ENCODE measurements at regions not wholly inside any gene's neighbourhood (a gene's known extent, or its start where the extent isn't known, plus 50 kb on each side); places are given as distances from the start of the nearest gene placed in this dataset.

- Histone ChIP-seq H3K4me3 (replicated peaks; ENCODE audit: insufficient read depth, low read length) (no peak overlapping the region), H3K27me3 (ENCODE audit: insufficient read depth, poor library complexity, severe bottlenecking) (no peaks in the 10 kb centered on the region), H3K27ac (replicated peaks) (no peak overlapping the region)
- DNase-seq (ENCODE audit: low read depth in 1 of 2, low spot score in 1 of 2): no peak
- TF ChIP-seq POLR2AphosphoS5 (IDR thresholded peaks at IDR 0.05; ENCODE audit: low read depth) (no peak), REST (IDR thresholded peaks at IDR 0.05; ENCODE audit: insufficient replicate concordance, low read depth) (no peak)
Observed at GRCh38 chr3:63128380-63128779, 149.7 kb upstream of the SYNPR start.

- Histone ChIP-seq H3K27me3 (ENCODE audit: insufficient read depth, poor library complexity, severe bottlenecking) (no peaks in the 10 kb centered on the region), H3K4me3 (replicated peaks; ENCODE audit: insufficient read depth, low read length) (no peak overlapping the region), H3K27ac (replicated peaks) (no peak overlapping the region)
- no peak for DNase-seq (ENCODE audit: low read depth in 1 of 2, low spot score in 1 of 2)
- no peak for TF ChIP-seq REST (IDR thresholded peaks at IDR 0.05; ENCODE audit: insufficient replicate concordance, low read depth)
- no peak for TF ChIP-seq GABPA (IDR thresholded peaks at IDR 0.05; ENCODE audit: low read depth)
- no peak for TF ChIP-seq POLR2AphosphoS5 (IDR thresholded peaks at IDR 0.05; ENCODE audit: low read depth)
- TF ChIP-seq CTCF (IDR thresholded peaks at IDR 0.05; ENCODE audit: insufficient read depth, low read length): no peak
- TF ChIP-seq SPI1 (IDR thresholded peaks at IDR 0.05; ENCODE audit: borderline replicate concordance, low read depth): no peak
Observed at GRCh38 chr3:63130625-63131024, 147.5 kb upstream of the SYNPR start.

GRCh38 chr3:63132461-63133250, 145.5 kb upstream of the SYNPR start:
- Histone ChIP-seq H3K4me3 (replicated peaks; ENCODE audit: insufficient read depth, low read length) (no peak overlapping the region), H3K27me3 (ENCODE audit: insufficient read depth, poor library complexity, severe bottlenecking) (no peaks in the 10 kb centered on the region), H3K27ac (replicated peaks) (no peak overlapping the region)
- no peak for TF ChIP-seq CTCF (IDR thresholded peaks at IDR 0.05; ENCODE audit: insufficient read depth, low read length)
- TF ChIP-seq REST (IDR thresholded peaks at IDR 0.05; ENCODE audit: insufficient replicate concordance, low read depth): no peak
- no peak for TF ChIP-seq POLR2AphosphoS5 (IDR thresholded peaks at IDR 0.05; ENCODE audit: low read depth)
- TF ChIP-seq SPI1 (IDR thresholded peaks at IDR 0.05; ENCODE audit: borderline replicate concordance, low read depth): no peak
- no peak for TF ChIP-seq GABPA (IDR thresholded peaks at IDR 0.05; ENCODE audit: low read depth)
- DNase-seq (ENCODE audit: low read depth in 1 of 2, low spot score in 1 of 2): no peak

Data from HL-60 (cell line).